Activated T-cell treated with anti-CD3 and anti-CD28 coated beads, Interleukin-2, amount 50 U/mL, for 72 hours (primary cell): ENCODE measurements at regions not wholly inside any gene's neighbourhood (a gene's known extent, or its start where the extent isn't known, plus 50 kb on each side); places are given as distances from the start of the nearest gene placed in this dataset.
A peak's percentile ranks its signal among the peaks of the same experiment; 100 is the strongest.

Experiments used
- ATAC-seq, 2 donors: fragments of 150-1000 bp; cut with Tn5 transposase; replicated peaks in 1 of 2; 2 replicates each; pipeline ENCODE4 v1.10.0; 2021; ENCODE audit warnings: moderate library complexity in 2 of 2, mild to moderate bottlenecking in 1 of 2
- DNase-seq, 2 donors: peaks; one replicate each; pipeline ENCODE4 v3.0.0; 2021 to 2022; ENCODE audit warnings: mixed read lengths in 1 of 2
- H3K27ac Mint-ChIP-seq: one replicate; pipeline ENCODE4 v1.8.0; 2022; ENCODE audit warnings: mild to moderate bottlenecking, moderate library complexity, mixed read lengths
- H3K27me3 Mint-ChIP-seq: one replicate; pipeline ENCODE4 v1.8.0; 2022; ENCODE audit warnings: low read depth, mixed read lengths
- H3K36me3 Mint-ChIP-seq, 2 donors: one replicate each; pipeline ENCODE4 v1.8.0; 2022; ENCODE audit warnings: mixed read lengths in 2 of 2, mild to moderate bottlenecking in 1 of 2; ENCODE audit not compliant: insufficient read depth in 2 of 2
- H3K4me1 Mint-ChIP-seq: one replicate; pipeline ENCODE4 v1.8.0; 2022; ENCODE audit warnings: low read depth, mixed read lengths
- H3K4me3 Mint-ChIP-seq, 2 donors: one replicate each; pipeline ENCODE4 v1.8.0; 2022; ENCODE audit warnings: mild to moderate bottlenecking in 2 of 2, mixed read lengths in 2 of 2, moderate library complexity in 2 of 2
- H3K9me3 Mint-ChIP-seq, 2 donors: one replicate each; pipeline ENCODE4 v1.8.0; 2022; ENCODE audit warnings: mixed read lengths in 2 of 2

DNA sequence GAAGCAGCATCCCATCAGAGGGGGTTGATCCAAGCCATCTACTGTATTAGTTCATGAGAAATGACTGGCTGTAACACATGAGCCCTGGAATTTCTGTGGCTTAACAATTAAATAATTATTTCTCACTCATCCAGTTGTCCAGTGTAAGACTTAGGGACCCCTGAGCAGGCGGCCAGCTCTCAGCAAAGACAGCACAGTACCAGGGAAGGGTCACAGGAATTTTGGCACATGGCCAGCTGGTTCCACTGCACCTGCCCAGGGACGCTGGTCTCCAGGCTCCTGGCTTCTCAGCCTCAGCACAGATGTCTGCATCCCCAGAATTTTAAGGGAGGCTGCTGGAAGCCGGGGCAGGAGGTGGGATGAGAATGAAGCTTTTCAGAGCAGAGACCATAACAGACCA is 93.7 kb upstream of the DHRSX start:
- Mint-ChIP-seq H3K9me3 (no peaks in the 10 kb centered on the region), H3K27me3 (no peaks in the 10 kb centered on the region), H3K4me3 (no peak overlapping the region), H3K27ac (no peak overlapping the region), H3K4me1 (peaks cover 6% of the 10 kb centered on the region), H3K36me3 (peaks cover 0 to 1% of the 10 kb centered on the region in 2 donors)
- DNase-seq: no peak
- ATAC-seq: no peak

DNA sequence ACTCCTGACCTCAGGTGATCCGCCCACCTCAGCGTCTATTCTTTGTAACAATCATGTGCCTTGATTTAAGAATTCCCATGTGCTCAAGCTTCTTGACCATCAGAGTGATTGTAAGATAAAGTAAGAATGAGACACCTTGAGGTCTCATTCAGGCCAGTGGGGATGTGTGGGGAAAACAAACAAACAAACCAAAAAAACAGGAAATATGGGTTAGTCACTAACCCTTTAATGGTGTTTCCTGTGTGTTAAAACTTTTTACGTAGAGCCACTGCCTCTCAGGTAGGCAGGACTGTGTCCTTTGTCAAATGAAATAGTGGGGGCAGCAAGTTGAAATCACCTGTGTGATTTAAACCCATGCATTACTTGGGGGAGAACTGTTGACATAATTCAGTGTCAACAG is 91.5 kb upstream of the DHRSX start:
- Mint-ChIP-seq H3K4me1 (peaks cover 6% of the 10 kb centered on the region), H3K9me3 (no peaks in the 10 kb centered on the region), H3K36me3 (no peaks in the 10 kb centered on the region), H3K27ac (no peak overlapping the region), H3K4me3 (no peak overlapping the region), H3K27me3 (no peaks in the 10 kb centered on the region)
- ATAC-seq (no peak), DNase-seq (no peak)

GRCh38 chrX:2589186-2590020 is 88.6 kb upstream of the DHRSX start:
- Mint-ChIP-seq H3K27me3 (peaks cover 8% of the 10 kb centered on the region), H3K4me1 (peaks cover 10% of the 10 kb centered on the region), H3K27ac (no peak overlapping the region), H3K9me3 (no peaks in the 10 kb centered on the region), H3K4me3 (no peak overlapping the region), H3K36me3 (peaks cover 0 to 3% of the 10 kb centered on the region in 2 donors)
- ATAC-seq: no peak
- no peak for DNase-seq

- Mint-ChIP-seq H3K27me3 (peaks cover 13% of the 10 kb centered on the region), H3K4me1 (peaks cover 4% of the 10 kb centered on the region), H3K27ac (no peak overlapping the region), H3K36me3 (peaks cover 0 to 3% of the 10 kb centered on the region in 2 donors), H3K9me3 (no peaks in the 10 kb centered on the region), H3K4me3 (no peak overlapping the region)
- DNase-seq (no peak), ATAC-seq (no peak)
Observed at GRCh38 chrX:2588049-2588448, 87.3 kb upstream of the DHRSX start.

GRCh38 chrX:2587146-2587545 is 86.4 kb upstream of the DHRSX start:
- ATAC-seq: no peak
- Mint-ChIP-seq H3K27me3 (peaks cover 22% of the 10 kb centered on the region), H3K36me3 (peaks cover 0 to 3% of the 10 kb centered on the region in 2 donors), H3K4me3 (no peak overlapping the region), H3K9me3 (no peaks in the 10 kb centered on the region), H3K4me1 (peaks cover 4% of the 10 kb centered on the region), H3K27ac (no peak overlapping the region)
- no peak for DNase-seq

GRCh38 chrX:2585158-2585470 is 84.3 kb upstream of the DHRSX start:
- Mint-ChIP-seq H3K9me3 (no peaks in the 10 kb centered on the region), H3K27ac (no peak overlapping the region), H3K4me1 (peaks cover 4% of the 10 kb centered on the region), H3K27me3 (peaks cover 35% of the 10 kb centered on the region), H3K36me3 (peaks cover 0 to 3% of the 10 kb centered on the region in 2 donors), H3K4me3 (peak overlapping the region in 1 of 2 donors; percentile 78)
- no peak for DNase-seq
- no peak for ATAC-seq

- DNase-seq (peak in 1 of 2 donors; percentile 4), ATAC-seq (no peak)
- Mint-ChIP-seq H3K9me3 (no peaks in the 10 kb centered on the region), H3K4me3 (peak overlapping the region; percentile 78 to 79), H3K27me3 (peaks cover 37% of the 10 kb centered on the region), H3K36me3 (peaks cover 0 to 3% of the 10 kb centered on the region in 2 donors), H3K4me1 (peaks cover 4% of the 10 kb centered on the region), H3K27ac (no peak overlapping the region)
Observed at GRCh38 chrX:2584251-2585157, 83.7 kb upstream of the DHRSX start.

- Mint-ChIP-seq H3K27ac (no peak overlapping the region), H3K9me3 (no peaks in the 10 kb centered on the region), H3K4me1 (peaks cover 5% of the 10 kb centered on the region), H3K4me3 (peak overlapping the region; percentile 41 to 44), H3K27me3 (peaks cover 45% of the 10 kb centered on the region), H3K36me3 (peaks cover 0 to 3% of the 10 kb centered on the region in 2 donors)
- DNase-seq (no peak), ATAC-seq (no peak)
Observed at GRCh38 chrX:2583194-2584162, 82.7 kb upstream of the DHRSX start.

GRCh38 chrX:2582667-2583066 is 81.9 kb upstream of the DHRSX start:
- DNase-seq (no peak), ATAC-seq (no peak)
- no peaks in the 10 kb centered on the region for H3K9me3 Mint-ChIP-seq
- H3K27me3 Mint-ChIP-seq: peaks cover 45% of the 10 kb centered on the region
- H3K4me1 Mint-ChIP-seq: peaks cover 9% of the 10 kb centered on the region
- H3K27ac Mint-ChIP-seq: no peak overlapping the region
- peaks cover 0 to 3% of the 10 kb centered on the region in 2 donors for H3K36me3 Mint-ChIP-seq
- H3K4me3 Mint-ChIP-seq: no peak overlapping the region

- Mint-ChIP-seq H3K27ac (no peak overlapping the region), H3K27me3 (peaks cover 45% of the 10 kb centered on the region), H3K4me3 (no peak overlapping the region), H3K36me3 (peaks cover 0 to 3% of the 10 kb centered on the region in 2 donors), H3K4me1 (peaks cover 9% of the 10 kb centered on the region), H3K9me3 (no peaks in the 10 kb centered on the region)
- ATAC-seq: no peak
- DNase-seq: no peak
Observed at GRCh38 chrX:2581296-2581695, 80.5 kb upstream of the DHRSX start.

- Mint-ChIP-seq H3K27me3 (peaks cover 38% of the 10 kb centered on the region), H3K27ac (no peak overlapping the region), H3K4me3 (no peak overlapping the region), H3K36me3 (no peaks in the 10 kb centered on the region), H3K9me3 (no peaks in the 10 kb centered on the region), H3K4me1 (peaks cover 6% of the 10 kb centered on the region)
- no peak for ATAC-seq
- DNase-seq: no peak
Observed at GRCh38 chrX:2578864-2579263, 78.1 kb upstream of the DHRSX start.

- Mint-ChIP-seq H3K4me3 (no peak overlapping the region), H3K27me3 (peaks cover 32% of the 10 kb centered on the region), H3K9me3 (no peaks in the 10 kb centered on the region), H3K27ac (peak overlapping the region; percentile 15), H3K4me1 (peaks cover 6% of the 10 kb centered on the region), H3K36me3 (no peaks in the 10 kb centered on the region)
- peak in 1 of 2 donors; percentile 77 for ATAC-seq
- DNase-seq: no peak
Observed at GRCh38 chrX:2577844-2578466, 77.2 kb upstream of the DHRSX start.
